Mucosa of rectum (tissue), 2 donors: ENCODE measurements at regions not wholly inside any gene's neighbourhood (a gene's known extent, or its start where the extent isn't known, plus 50 kb on each side); places are given as distances from the start of the nearest gene placed in this dataset.

Experiments
- H3K27ac ChIP-seq, 2 donors: one replicate each; pipeline ENCODE4 v1.7.0; 2013; ENCODE audit warnings: inconsistent platforms in 2 of 2, low read depth in 2 of 2, low read length in 2 of 2
- H3K27me3 ChIP-seq, 2 donors: one replicate each; pipeline ENCODE4 v1.7.0; 2013; ENCODE audit warnings: low read length in 2 of 2; ENCODE audit not compliant: control insufficient read depth in 2 of 2, insufficient read depth in 2 of 2
- H3K36me3 ChIP-seq, 2 donors: one replicate each; pipeline ENCODE4 v1.7.0; 2013; ENCODE audit warnings: low read length in 2 of 2; ENCODE audit not compliant: control insufficient read depth in 2 of 2, insufficient read depth in 2 of 2
- H3K4me1 ChIP-seq, 2 donors: one replicate each; pipeline ENCODE4 v1.7.0; 2013; ENCODE audit warnings: low read length in 2 of 2, mild to moderate bottlenecking in 1 of 2; ENCODE audit not compliant: control insufficient read depth in 2 of 2, insufficient read depth in 2 of 2
- H3K4me3 ChIP-seq, 2 donors: one replicate each; pipeline ENCODE4 v1.7.0; 2013; ENCODE audit warnings: low read length in 2 of 2
- H3K9ac ChIP-seq, 2 donors: one replicate each; pipeline ENCODE4 v1.7.0; 2013; ENCODE audit warnings: low read length in 2 of 2, low read depth in 1 of 2, mild to moderate bottlenecking in 1 of 2
- H3K9me3 ChIP-seq, 2 donors: one replicate each; pipeline ENCODE4 v1.7.0; 2013; ENCODE audit warnings: low read length in 2 of 2; ENCODE audit not compliant: control insufficient read depth in 2 of 2
- donor health status: healthy.
- donor health status: Normal muscosa, but diverticular disease.

DNA sequence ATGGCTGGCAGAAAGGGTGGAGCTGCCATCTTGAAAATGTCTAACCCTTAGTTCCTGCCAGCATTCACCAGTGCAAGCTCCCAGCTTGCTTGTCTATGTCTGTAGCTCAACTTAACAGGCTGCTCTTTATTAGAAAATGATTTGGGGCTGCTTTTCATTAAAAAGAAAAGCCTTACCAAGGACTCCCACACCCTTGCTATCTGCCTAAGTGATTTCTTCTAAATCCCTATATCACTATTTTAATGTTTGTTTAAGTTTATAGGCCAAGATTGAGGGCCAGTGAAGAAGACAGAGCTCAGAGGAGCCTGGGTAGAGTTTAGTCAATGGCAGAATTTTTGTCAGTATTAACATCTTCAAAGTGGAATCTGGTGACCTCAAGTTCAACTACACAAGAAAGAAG lies 336.8 kb upstream of the CHRM3 start:
- no peaks in the 10 kb centered on the region for H3K4me1 ChIP-seq
- H3K36me3 ChIP-seq = no peaks in the 10 kb centered on the region
- H3K9ac ChIP-seq = no peak overlapping the region
- H3K9me3 ChIP-seq = no peaks in the 10 kb centered on the region
- H3K27ac ChIP-seq = no peak overlapping the region
- no peak overlapping the region for H3K4me3 ChIP-seq
- no peaks in the 10 kb centered on the region for H3K27me3 ChIP-seq

DNA sequence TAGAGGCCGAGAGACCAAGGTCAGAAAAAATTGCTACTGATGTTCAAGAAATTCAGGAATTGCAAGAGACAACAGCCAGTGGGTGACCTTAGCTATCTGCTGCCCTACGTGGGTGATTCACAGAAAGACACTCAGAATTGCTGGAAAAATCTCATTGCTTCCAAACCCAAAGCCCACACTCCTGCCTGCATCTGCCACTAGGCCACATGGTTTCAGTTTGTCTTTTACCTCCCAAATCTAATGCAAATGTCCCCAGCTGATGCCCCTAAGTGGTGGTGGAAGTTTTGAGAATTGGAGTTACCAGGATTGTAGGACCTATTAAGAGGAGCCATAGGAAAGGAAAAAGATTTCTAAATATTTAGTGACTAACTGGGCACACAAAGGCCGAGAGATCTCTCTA lies 341.5 kb upstream of the CHRM3 start:
- Histone ChIP-seq H3K36me3 (no peaks in the 10 kb centered on the region), H3K4me3 (no peak overlapping the region), H3K9ac (no peak overlapping the region), H3K27me3 (no peaks in the 10 kb centered on the region), H3K27ac (no peak overlapping the region), H3K4me1 (no peaks in the 10 kb centered on the region), H3K9me3 (no peaks in the 10 kb centered on the region)

DNA sequence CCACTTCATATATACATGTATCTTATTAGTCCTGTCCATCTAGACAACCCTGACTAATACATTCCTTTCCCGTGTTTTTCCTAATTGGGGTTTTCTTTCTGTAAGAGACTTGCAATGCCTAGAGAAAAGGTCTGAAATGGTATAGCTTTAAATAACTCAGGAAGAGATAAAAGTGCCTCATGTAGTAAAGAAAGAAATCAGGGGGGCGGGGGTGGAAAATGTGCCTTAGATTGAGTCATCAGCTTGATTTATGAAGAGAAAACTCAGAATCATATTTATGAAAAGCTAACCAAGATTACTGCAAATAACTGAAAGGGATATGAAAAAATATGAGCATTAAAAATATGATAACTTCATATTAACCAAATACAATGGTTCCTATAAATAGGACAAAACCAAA lies 345.8 kb upstream of the CHRM3 start:
- H3K4me1 ChIP-seq = no peaks in the 10 kb centered on the region
- H3K27ac ChIP-seq = no peak overlapping the region
- H3K36me3 ChIP-seq = no peaks in the 10 kb centered on the region
- no peak overlapping the region for H3K9ac ChIP-seq
- H3K4me3 ChIP-seq = no peak overlapping the region
- H3K9me3 ChIP-seq = no peaks in the 10 kb centered on the region
- H3K27me3 ChIP-seq = no peaks in the 10 kb centered on the region

DNA sequence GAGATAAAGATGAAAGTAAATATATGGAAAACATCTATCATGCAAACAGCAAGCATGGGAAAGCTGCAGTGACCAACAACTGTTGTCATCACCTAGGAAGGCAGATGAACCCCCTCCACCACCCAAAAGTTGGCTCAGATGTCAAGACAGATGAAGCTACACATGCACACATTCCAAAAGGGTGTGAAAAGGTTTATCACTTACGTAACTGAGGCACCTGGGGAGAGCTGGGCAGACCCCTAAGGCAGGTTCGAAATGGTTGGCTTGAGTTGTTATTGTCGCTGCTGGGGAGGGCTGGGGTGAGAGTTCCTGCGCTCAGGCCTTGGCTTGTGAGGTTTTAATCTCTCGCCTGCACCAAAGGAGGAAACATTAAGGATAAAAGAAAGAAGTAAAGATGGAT lies 355.1 kb upstream of the CHRM3 start:
- H3K4me3 ChIP-seq = no peak overlapping the region
- H3K36me3 ChIP-seq = no peaks in the 10 kb centered on the region
- no peaks in the 10 kb centered on the region for H3K9me3 ChIP-seq

DNA sequence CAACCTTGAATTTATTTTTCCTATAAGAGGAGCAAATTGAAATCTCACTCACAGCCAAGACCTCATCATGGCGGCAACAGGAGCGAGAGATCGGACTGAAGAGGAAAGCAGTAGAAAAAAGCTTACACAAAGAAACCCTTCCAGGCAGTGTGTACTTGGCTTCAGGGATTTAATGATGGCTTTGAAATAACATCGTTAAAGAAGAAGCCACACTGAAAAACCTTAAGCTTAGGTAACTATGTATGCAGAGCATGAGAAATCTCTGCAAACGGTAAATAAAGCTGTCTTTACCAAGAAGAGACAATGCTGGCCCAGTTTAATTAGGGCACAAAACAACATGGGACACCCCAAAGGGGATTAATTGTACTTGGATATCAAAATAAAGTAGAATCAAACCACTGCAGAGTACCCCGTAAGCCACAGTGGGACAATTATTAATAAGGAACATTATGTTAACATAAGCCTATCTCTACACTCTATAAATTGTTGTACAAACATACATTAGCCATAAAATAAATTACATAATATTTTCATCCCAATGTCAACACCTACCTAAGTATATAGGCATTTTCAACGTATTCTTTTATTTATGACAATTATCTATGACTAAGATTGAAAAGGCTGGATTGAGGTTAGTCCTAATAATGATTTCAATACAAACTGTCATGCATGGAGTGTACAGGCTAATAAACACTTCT lies 360.2 kb upstream of the CHRM3 start:
- Histone ChIP-seq H3K4me3 (no peak overlapping the region), H3K27ac (no peak overlapping the region), H3K9me3 (no peaks in the 10 kb centered on the region), H3K4me1 (no peaks in the 10 kb centered on the region), H3K27me3 (no peaks in the 10 kb centered on the region), H3K36me3 (no peaks in the 10 kb centered on the region), H3K9ac (no peak overlapping the region)

More for the DNA sequence above, 355.1 kb upstream of the CHRM3 start:
- no peaks in the 10 kb centered on the region for H3K4me1 ChIP-seq
- no peaks in the 10 kb centered on the region for H3K27me3 ChIP-seq
- H3K27ac ChIP-seq = no peak overlapping the region
- H3K9ac ChIP-seq = no peak overlapping the region

DNA sequence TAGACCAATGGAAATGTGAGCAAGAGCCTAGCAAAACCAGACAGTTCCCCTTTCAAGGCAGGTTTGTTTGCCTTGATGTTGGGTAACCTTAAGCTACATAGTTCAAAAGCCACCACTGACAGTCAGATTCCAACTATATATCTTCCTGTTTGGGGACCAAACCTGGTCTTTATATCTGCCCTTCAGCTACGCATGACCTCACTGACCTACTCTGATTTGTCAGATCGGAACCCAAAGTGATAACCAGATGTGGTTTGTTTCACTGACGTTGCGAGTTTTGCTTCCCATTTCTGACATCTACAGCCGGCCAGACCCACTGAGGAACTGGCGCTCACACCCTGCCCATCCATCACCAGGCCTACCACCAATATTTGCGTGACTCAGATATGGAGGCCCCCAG lies 361.1 kb upstream of the CHRM3 start:
- no peaks in the 10 kb centered on the region for H3K4me1 ChIP-seq
- no peaks in the 10 kb centered on the region for H3K36me3 ChIP-seq
- H3K9ac ChIP-seq = no peak overlapping the region
- H3K27ac ChIP-seq = no peak overlapping the region
- H3K9me3 ChIP-seq = no peaks in the 10 kb centered on the region
- no peaks in the 10 kb centered on the region for H3K27me3 ChIP-seq
- H3K4me3 ChIP-seq = no peak overlapping the region

DNA sequence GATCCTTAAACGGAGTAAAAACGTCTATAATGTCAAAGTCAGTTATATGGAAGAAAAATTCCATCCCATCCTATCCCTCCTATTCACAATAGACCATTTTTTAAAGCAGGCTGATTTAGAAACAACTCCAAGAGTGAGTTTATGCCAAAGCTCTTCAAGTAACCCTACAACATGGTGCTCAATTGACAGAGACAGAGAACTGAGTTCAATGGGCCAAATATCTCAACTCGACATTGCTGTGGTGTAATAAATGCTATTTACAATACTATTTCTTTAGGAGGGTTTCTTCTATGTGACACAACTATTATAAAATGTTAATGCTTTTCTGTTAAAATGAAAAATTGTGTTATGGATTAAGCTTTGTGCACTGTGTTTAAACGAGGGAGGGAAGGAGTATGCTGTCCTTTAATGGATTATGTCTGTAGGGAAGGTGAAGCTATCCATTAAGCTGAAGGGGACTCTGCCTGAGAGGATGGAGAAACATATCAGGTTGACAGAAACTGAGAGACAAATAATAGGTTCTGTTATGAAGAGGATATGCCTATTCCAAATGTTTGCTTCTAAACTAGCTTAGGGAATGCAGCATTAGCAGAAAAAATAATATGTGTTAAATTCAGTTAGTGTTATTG lies 362.5 kb upstream of the CHRM3 start:
- no peak overlapping the region for H3K27ac ChIP-seq
- no peaks in the 10 kb centered on the region for H3K9me3 ChIP-seq
- H3K4me1 ChIP-seq = no peaks in the 10 kb centered on the region
- no peak overlapping the region for H3K4me3 ChIP-seq
- no peaks in the 10 kb centered on the region for H3K36me3 ChIP-seq
- H3K27me3 ChIP-seq = no peaks in the 10 kb centered on the region
- no peak overlapping the region for H3K9ac ChIP-seq

DNA sequence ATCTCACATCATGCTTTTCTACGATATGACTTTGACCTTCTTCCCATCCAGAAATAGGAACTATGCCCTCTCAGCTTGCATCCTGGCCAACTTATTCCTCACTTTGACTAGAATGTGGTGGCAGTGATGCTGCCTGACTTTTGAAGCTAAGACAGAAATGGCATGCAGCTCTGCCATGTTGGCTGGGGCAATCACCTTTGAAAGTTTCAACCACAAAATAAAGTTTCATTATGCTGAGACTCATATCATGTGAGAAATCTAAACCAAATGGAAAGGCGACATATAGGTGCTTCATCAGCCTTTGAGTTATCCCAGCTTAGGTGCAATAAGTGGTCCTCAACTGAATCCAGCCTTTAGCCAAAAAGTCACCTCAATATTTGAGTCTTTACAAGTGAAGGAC lies 370.0 kb upstream of the CHRM3 start:
- H3K4me1 ChIP-seq = no peaks in the 10 kb centered on the region
- H3K4me3 ChIP-seq = no peak overlapping the region
- H3K27me3 ChIP-seq = no peaks in the 10 kb centered on the region
- H3K27ac ChIP-seq = no peak overlapping the region
- H3K9me3 ChIP-seq = no peaks in the 10 kb centered on the region
- H3K36me3 ChIP-seq = no peaks in the 10 kb centered on the region
- H3K9ac ChIP-seq = no peak overlapping the region

DNA sequence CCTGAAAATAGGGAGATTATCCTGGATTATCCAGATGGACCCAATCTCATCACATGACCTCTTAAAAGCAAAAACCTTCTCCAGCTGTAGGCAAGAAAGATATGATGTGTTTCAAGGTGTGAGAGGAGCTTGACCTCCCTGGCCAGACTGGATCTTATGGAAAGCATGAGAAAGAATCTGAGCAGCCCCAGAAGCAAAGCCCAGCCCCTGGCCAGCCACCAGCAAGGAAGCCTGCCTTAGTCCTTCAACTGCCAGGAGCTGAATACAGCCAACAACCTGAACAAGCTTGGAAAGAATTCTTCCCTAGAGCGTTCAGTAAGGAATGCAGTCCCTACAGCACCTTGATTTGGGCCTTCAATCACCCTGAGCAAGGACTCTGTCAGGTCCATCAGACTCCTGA lies 375.0 kb upstream of the CHRM3 start:
- H3K9me3 ChIP-seq = no peaks in the 10 kb centered on the region
- H3K9ac ChIP-seq = no peak overlapping the region
- H3K4me1 ChIP-seq = no peaks in the 10 kb centered on the region
- no peaks in the 10 kb centered on the region for H3K27me3 ChIP-seq
- H3K4me3 ChIP-seq = no peak overlapping the region
- no peak overlapping the region for H3K27ac ChIP-seq
- H3K36me3 ChIP-seq = no peaks in the 10 kb centered on the region

DNA sequence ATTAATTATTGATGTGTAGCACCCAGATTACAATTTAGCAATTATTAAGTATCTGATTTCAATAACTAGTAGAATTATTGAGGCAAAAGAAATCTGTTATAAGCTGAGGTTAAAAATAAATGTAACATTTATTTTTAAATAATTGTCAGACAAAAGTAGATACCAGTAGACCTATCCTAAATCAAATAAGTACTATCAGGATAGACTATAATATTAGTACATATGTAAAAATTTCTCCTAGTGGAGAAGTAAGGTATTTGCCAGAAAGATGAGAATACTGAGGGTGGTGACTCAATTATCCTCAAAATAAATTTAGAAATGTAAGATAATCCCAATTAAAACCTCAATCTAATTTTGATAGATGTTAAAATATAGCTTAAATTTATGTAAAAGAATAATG lies 377.8 kb upstream of the CHRM3 start:
- Histone ChIP-seq H3K4me3 (no peak overlapping the region), H3K27me3 (no peaks in the 10 kb centered on the region), H3K9me3 (no peaks in the 10 kb centered on the region), H3K36me3 (no peaks in the 10 kb centered on the region), H3K27ac (no peak overlapping the region), H3K4me1 (no peaks in the 10 kb centered on the region), H3K9ac (no peak overlapping the region)
